H9 (cell line): ENCODE measurements at regions not wholly inside any gene's neighbourhood (a gene's known extent, or its start where the extent isn't known, plus 50 kb on each side); places are given as distances from the start of the nearest gene placed in this dataset.

Experiments
- DNase-seq: peaks from one replicate; pipeline ENCODE4 v3.0.0-alpha.2; 2017
- H2AFZ ChIP-seq: one replicate; pipeline ENCODE4 v1.6.1; 2013; ENCODE audit warnings: mild to moderate bottlenecking, low read length, control low read depth, moderate library complexity
- H2AK5ac ChIP-seq: 2 replicates; pipeline ENCODE4 v1.6.1; 2013; ENCODE audit warnings: low read length, control low read depth, mixed read lengths; ENCODE audit not compliant: insufficient read length
- H2BK120ac ChIP-seq: one replicate; pipeline ENCODE4 v1.6.1; 2013; ENCODE audit warnings: low read depth, mild to moderate bottlenecking, low read length, control low read depth, inconsistent platforms; ENCODE audit not compliant: poor library complexity, severe bottlenecking
- H2BK12ac ChIP-seq: 2 replicates; pipeline ENCODE4 v1.6.1; 2013; ENCODE audit warnings: low read length, control low read depth, mixed read lengths, low read depth; ENCODE audit not compliant: insufficient read length
- H2BK15ac ChIP-seq: 2 replicates; pipeline ENCODE4 v1.6.1; 2013; ENCODE audit warnings: low read depth, low read length, control low read depth
- H2BK20ac ChIP-seq: one replicate; pipeline ENCODE4 v1.6.1; 2013; ENCODE audit warnings: low read depth, mild to moderate bottlenecking, low read length, control low read depth, inconsistent platforms; ENCODE audit not compliant: poor library complexity, severe bottlenecking
- H2BK5ac ChIP-seq: 2 replicates; pipeline ENCODE4 v1.6.1; 2013; ENCODE audit warnings: low read length, control low read depth, mixed read lengths; ENCODE audit not compliant: insufficient read length
- H3K14ac ChIP-seq: 2 replicates; pipeline ENCODE4 v1.6.1; 2013; ENCODE audit warnings: low read length, control low read depth; ENCODE audit not compliant: insufficient read depth
- H3K18ac ChIP-seq: 2 replicates; pipeline ENCODE4 v1.6.1; 2013; ENCODE audit warnings: low read depth, mild to moderate bottlenecking, mixed read lengths, low read length, control low read depth; ENCODE audit not compliant: insufficient read length
- H3K23ac ChIP-seq: 2 replicates; pipeline ENCODE4 v1.6.1; 2013; ENCODE audit warnings: low read length, control low read depth, mixed read lengths, low read depth; ENCODE audit not compliant: insufficient read length
- H3K23me2 ChIP-seq: 2 replicates; pipeline ENCODE4 v1.6.1; 2013; ENCODE audit warnings: low read depth, mild to moderate bottlenecking, mixed read lengths, low read length, control low read depth; ENCODE audit not compliant: insufficient read length, poor library complexity, severe bottlenecking
- H3K27ac ChIP-seq: 2 replicates; pipeline ENCODE4 v1.5.1; 2013; ENCODE audit warnings: low read length, control low read depth, mixed read lengths, low read depth; ENCODE audit not compliant: insufficient read length
- H3K27me3 ChIP-seq: 2 replicates; pipeline ENCODE4 v1.6.1; 2013; ENCODE audit warnings: low read length, control low read depth, inconsistent platforms; ENCODE audit not compliant: insufficient read depth
- H3K4ac ChIP-seq: 2 replicates; pipeline ENCODE4 v1.6.1; 2013; ENCODE audit warnings: low read depth, mild to moderate bottlenecking, control low read depth, inconsistent platforms, low read length, moderate library complexity
- H3K4me1 ChIP-seq: 2 replicates; pipeline ENCODE4 v1.6.1; 2013; ENCODE audit warnings: low read length, control low read depth, inconsistent platforms; ENCODE audit not compliant: insufficient read depth
- H3K4me2 ChIP-seq: 2 replicates; pipeline ENCODE4 v1.6.1; 2013; ENCODE audit warnings: low read length, control low read depth, mixed read lengths; ENCODE audit not compliant: insufficient read length, insufficient read depth
- H3K56ac ChIP-seq: 2 replicates; pipeline ENCODE4 v1.6.1; 2013; ENCODE audit warnings: low read depth, mild to moderate bottlenecking, mixed read lengths, low read length, control low read depth; ENCODE audit not compliant: insufficient read length
- H3K79me1 ChIP-seq: 2 replicates; pipeline ENCODE4 v1.6.1; 2013; ENCODE audit warnings: low read depth, mild to moderate bottlenecking, moderate library complexity, low read length, control low read depth, inconsistent platforms; ENCODE audit not compliant: insufficient read depth, poor library complexity, severe bottlenecking
- H3K79me2 ChIP-seq: 2 replicates; pipeline ENCODE4 v1.6.1; 2013; ENCODE audit warnings: low read length, control low read depth, inconsistent platforms; ENCODE audit not compliant: insufficient read depth
- H3K9ac ChIP-seq: 2 replicates; pipeline ENCODE4 v1.6.1; 2013; ENCODE audit warnings: low read length, control low read depth, mixed read lengths; ENCODE audit not compliant: insufficient read length; ENCODE audit errors: extremely low read depth
- H3K9me3 ChIP-seq: one replicate; pipeline ENCODE4 v1.6.1; 2013; ENCODE audit warnings: low read depth, low read length, inconsistent platforms; ENCODE audit not compliant: control insufficient read depth
- H3T11ph ChIP-seq: one replicate; pipeline ENCODE4 v1.6.1; 2013; ENCODE audit warnings: mild to moderate bottlenecking, low read length, control low read depth, inconsistent platforms
- H4K20me1 ChIP-seq: one replicate; pipeline ENCODE4 v1.6.1; 2013; ENCODE audit not compliant: control insufficient read depth, insufficient read length, insufficient read depth
- H4K5ac ChIP-seq: 2 replicates; pipeline ENCODE4 v1.6.1; 2013; ENCODE audit warnings: low read depth, mild to moderate bottlenecking, mixed read lengths, low read length, control low read depth; ENCODE audit not compliant: insufficient read length
- H4K8ac ChIP-seq: replicated peaks from 2 replicates; pipeline ENCODE4 v1.6.1; 2013; ENCODE audit warnings: low read length, control low read depth, mixed read lengths, low read depth; ENCODE audit not compliant: insufficient read length
- H4K91ac ChIP-seq: 2 replicates; pipeline ENCODE4 v1.6.1; 2013; ENCODE audit warnings: low read depth, mild to moderate bottlenecking, moderate library complexity, mixed read lengths, low read length, control low read depth; ENCODE audit not compliant: insufficient read length
- H3K27ac Mint-ChIP-seq, 3 experiments: 2 replicates in 2 of 3; 3 replicates in 1 of 3; pipeline ENCODE4 v1.8.0; 2020 to 2021; ENCODE audit warnings: mixed read lengths in 3 of 3, mild to moderate bottlenecking in 1 of 3, moderate library complexity in 1 of 3
- H3K27me3 Mint-ChIP-seq: 2 replicates; pipeline ENCODE4 v1.8.0; 2021; ENCODE audit warnings: low read depth, mild to moderate bottlenecking, moderate library complexity, mixed read lengths
- H3K36me3 Mint-ChIP-seq, 3 experiments: 2 replicates in 2 of 3; 3 replicates in 1 of 3; pipeline ENCODE4 v1.8.0; 2020 to 2021; ENCODE audit warnings: low read depth in 3 of 3, mixed read lengths in 3 of 3; ENCODE audit not compliant: insufficient read depth in 1 of 3
- H3K4me1 Mint-ChIP-seq, 2 experiments: 2 replicates each; pipeline ENCODE4 v1.8.0; 2020; ENCODE audit warnings: mixed read lengths in 2 of 2
- H3K4me3 Mint-ChIP-seq, 2 experiments: 2 replicates in 1 of 2; 3 replicates in 1 of 2; pipeline ENCODE4 v1.8.0; 2020 to 2021; ENCODE audit warnings: mild to moderate bottlenecking in 2 of 2, mixed read lengths in 2 of 2, moderate library complexity in 1 of 2
- H3K9me3 Mint-ChIP-seq, 2 experiments: 2 replicates in 1 of 2; 3 replicates in 1 of 2; pipeline ENCODE4 v1.8.0; 2020; ENCODE audit warnings: mild to moderate bottlenecking in 2 of 2, mixed read lengths in 2 of 2, moderate library complexity in 1 of 2
- WGBS: extraction: QIAGEN DNeasy Blood & Tissue Kit; methylation state at CpG from one replicate; pipeline ENCODE4 v1.1.7; 2013; ENCODE audit warnings: missing lambda C conversion rate, low lambda C conversion rate, mixed read lengths; ENCODE audit not compliant: insufficient read length; ENCODE audit errors: extremely low coverage; 5-methylcytosine and 5-hydroxymethylcytosine counted together
- TF ChIP-seq, protein P1 (sequence below): fragments of 200-600 bp; sonication (generic); conservative IDR thresholded peaks from 3 replicates; pipeline ENCODE4 v1.8.0; 2021; ENCODE audit warnings: antibody characterized with exemption, mild to moderate bottlenecking

DNA sequence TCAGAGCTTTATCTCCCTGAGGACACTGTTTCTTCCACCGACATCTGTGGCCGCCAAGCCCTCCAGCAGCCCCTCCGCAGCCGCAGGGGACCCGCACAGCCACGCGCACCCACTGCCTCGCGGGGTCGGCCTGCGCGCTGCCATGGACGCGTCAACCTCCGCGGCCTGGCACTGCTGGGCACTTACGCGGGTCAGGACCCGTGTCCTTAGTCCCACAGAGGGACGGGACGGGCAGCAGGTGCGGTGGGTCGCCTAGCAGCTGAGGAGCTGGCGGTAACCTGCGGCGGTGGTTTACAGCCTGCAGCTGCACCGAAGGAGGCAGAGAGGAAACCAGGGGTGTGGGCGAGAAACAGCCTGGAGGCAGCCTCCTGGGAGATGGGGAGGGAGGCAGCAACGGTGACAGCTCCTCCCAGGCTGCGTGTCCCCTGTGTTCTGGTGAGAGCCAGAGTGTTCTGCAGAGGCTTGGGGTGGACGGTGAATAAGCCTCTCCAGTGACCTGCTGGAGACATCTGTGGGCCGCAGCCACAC lies 61.3 kb downstream of the SEC61G start:
- no peaks in the 10 kb centered on the region for H3K27me3 Mint-ChIP-seq
- Histone ChIP-seq H3K14ac (no peak overlapping the region), H3K27ac (no peak overlapping the region), H4K8ac (no peak overlapping the region), H3K4me1 (no peaks in the 10 kb centered on the region), H2AK5ac (no peak overlapping the region), H2BK20ac (no peak overlapping the region), H2BK15ac (no peak overlapping the region), H4K5ac (no peak overlapping the region), H3K9ac (no peak overlapping the region), H3K4ac (no peak overlapping the region), H3K23ac (no peak overlapping the region), H3K79me2 (no peaks in the 10 kb centered on the region), H2AFZ (no peak overlapping the region), H3K23me2 (no peaks in the 10 kb centered on the region), H3K18ac (no peak overlapping the region), H2BK120ac (no peak overlapping the region), H3K4me2 (no peak overlapping the region), H3T11ph (no peak overlapping the region), H2BK5ac (no peak overlapping the region), H3K27me3 (no peaks in the 10 kb centered on the region), H2BK12ac (no peak overlapping the region), H3K79me1 (no peaks in the 10 kb centered on the region), H3K56ac (no peak overlapping the region), H3K9me3 (no peaks in the 10 kb centered on the region), H4K91ac (no peak overlapping the region), H4K20me1 (no peaks in the 10 kb centered on the region)
- no peaks in the 10 kb centered on the region for H3K9me3 Mint-ChIP-seq
- no peak overlapping the region for H3K4me3 Mint-ChIP-seq
- no CpG with 5 or more reads among the region's 32 CpGs for WGBS
- H3K36me3 Mint-ChIP-seq = no peaks in the 10 kb centered on the region
- no peak for DNase-seq
- no peaks in the 10 kb centered on the region for H3K4me1 Mint-ChIP-seq
- no peak overlapping the region for H3K27ac Mint-ChIP-seq
- TF ChIP-seq, protein P1, sequence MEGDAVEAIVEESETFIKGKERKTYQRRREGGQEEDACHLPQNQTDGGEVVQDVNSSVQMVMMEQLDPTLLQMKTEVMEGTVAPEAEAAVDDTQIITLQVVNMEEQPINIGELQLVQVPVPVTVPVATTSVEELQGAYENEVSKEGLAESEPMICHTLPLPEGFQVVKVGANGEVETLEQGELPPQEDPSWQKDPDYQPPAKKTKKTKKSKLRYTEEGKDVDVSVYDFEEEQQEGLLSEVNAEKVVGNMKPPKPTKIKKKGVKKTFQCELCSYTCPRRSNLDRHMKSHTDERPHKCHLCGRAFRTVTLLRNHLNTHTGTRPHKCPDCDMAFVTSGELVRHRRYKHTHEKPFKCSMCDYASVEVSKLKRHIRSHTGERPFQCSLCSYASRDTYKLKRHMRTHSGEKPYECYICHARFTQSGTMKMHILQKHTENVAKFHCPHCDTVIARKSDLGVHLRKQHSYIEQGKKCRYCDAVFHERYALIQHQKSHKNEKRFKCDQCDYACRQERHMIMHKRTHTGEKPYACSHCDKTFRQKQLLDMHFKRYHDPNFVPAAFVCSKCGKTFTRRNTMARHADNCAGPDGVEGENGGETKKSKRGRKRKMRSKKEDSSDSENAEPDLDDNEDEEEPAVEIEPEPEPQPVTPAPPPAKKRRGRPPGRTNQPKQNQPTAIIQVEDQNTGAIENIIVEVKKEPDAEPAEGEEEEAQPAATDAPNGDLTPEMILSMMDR = no peak
